IMR-90 (cell line): ENCODE measurements at regions not wholly inside any gene's neighbourhood (a gene's known extent, or its start where the extent isn't known, plus 50 kb on each side); places are given as distances from the start of the nearest gene placed in this dataset.

ENCODE experiments used
- ATAC-seq: fragments of 200-7000 bp; cut with Tn5 transposase; 2 replicates; pipeline ENCODE4 v1.9.1; 2020; ENCODE audit warnings: low read depth, mild to moderate bottlenecking, moderate library complexity
- BruUV-seq: library from RNA; stranded (reverse); fragments of 400-500 nt; replicated peaks from 2 replicates; lab custom pipeline; 2021; lab: Mats Ljungman, UMichigan
- CTCF ChIA-PET: fragments of 300-600 bp; formaldehyde crosslinking; extraction: SDS; loops from one replicate; lab custom pipeline; 2021; ENCODE audit warnings: antibody characterized with exemption; lab: Yijun Ruan, JAX
- POLR2A ChIA-PET: fragments of 300-600 bp; sonication (Branson Sonifier 250); formaldehyde crosslinking; loops from one replicate; lab custom pipeline; 2022; ENCODE audit warnings: antibody characterized with exemption; ENCODE audit not compliant: unreplicated experiment; lab: Charles Lee
- DNase-seq: peaks from one replicate; pipeline ENCODE4 v3.0.0; 2013
- H2AFZ ChIP-seq: replicated peaks from 2 replicates; pipeline ENCODE3; 2013; ENCODE audit warnings: low read length, mild to moderate bottlenecking; ENCODE audit not compliant: poor library complexity
- H2AK5ac ChIP-seq: 2 replicates; pipeline ENCODE4 v1.6.1; 2013; ENCODE audit warnings: low read depth, low read length, inconsistent platforms
- H2AK9ac ChIP-seq: replicated peaks from 2 replicates; pipeline ENCODE3; 2013; ENCODE audit warnings: mild to moderate bottlenecking, low read depth, low read length, moderate library complexity; ENCODE audit not compliant: poor library complexity
- H2BK120ac ChIP-seq: 2 replicates; pipeline ENCODE4 v1.6.1; 2013; ENCODE audit warnings: low read depth, low read length, inconsistent platforms
- H2BK15ac ChIP-seq: 3 replicates; pipeline ENCODE4 v1.6.1; 2013; ENCODE audit warnings: low read depth, low read length, inconsistent platforms
- H2BK20ac ChIP-seq: 2 replicates; pipeline ENCODE4 v1.6.1; 2013; ENCODE audit warnings: low read depth, mild to moderate bottlenecking, inconsistent platforms, low read length, moderate library complexity
- H2BK5ac ChIP-seq: 2 replicates; pipeline ENCODE4 v1.6.1; 2013; ENCODE audit warnings: mild to moderate bottlenecking, low read depth, low read length, inconsistent platforms; ENCODE audit not compliant: poor library complexity, severe bottlenecking
- H3K14ac ChIP-seq: replicated peaks from 2 replicates; pipeline ENCODE4 v1.6.1; 2013; ENCODE audit warnings: low read depth, low read length, inconsistent platforms
- H3K18ac ChIP-seq: 2 replicates; pipeline ENCODE4 v1.6.1; 2013; ENCODE audit warnings: low read depth, low read length, control low read depth
- H3K23ac ChIP-seq: 2 replicates; pipeline ENCODE4 v1.6.1; 2013; ENCODE audit warnings: low read depth, low read length, inconsistent platforms
- H3K27ac ChIP-seq: 2 replicates; pipeline ENCODE4 v1.5.1; 2013; ENCODE audit warnings: mild to moderate bottlenecking, control low read depth, low read length; ENCODE audit not compliant: insufficient read depth
- H3K27me3 ChIP-seq: 2 replicates; pipeline ENCODE4 v1.6.1; 2013; ENCODE audit warnings: low read length; ENCODE audit not compliant: control insufficient read depth, insufficient read depth
- H3K36me3 ChIP-seq: 2 replicates; pipeline ENCODE4 v1.6.1; 2013; ENCODE audit warnings: low read length, mixed read lengths; ENCODE audit not compliant: control insufficient read depth, insufficient read depth
- H3K4ac ChIP-seq: 2 replicates; pipeline ENCODE4 v1.6.1; 2013; ENCODE audit warnings: low read depth, low read length, inconsistent platforms
- H3K4me1 ChIP-seq: 2 replicates; pipeline ENCODE4 v1.6.1; 2013; ENCODE audit warnings: low read length, mixed read lengths; ENCODE audit not compliant: control insufficient read depth, insufficient read depth
- H3K4me2 ChIP-seq: 2 replicates; pipeline ENCODE4 v1.6.1; 2013; ENCODE audit warnings: low read depth, mild to moderate bottlenecking, control low read depth, low read length, moderate library complexity
- H3K4me3 ChIP-seq: 2 replicates; pipeline ENCODE4 v1.5.1; 2013; ENCODE audit warnings: low read depth, mild to moderate bottlenecking, control low read depth, low read length, moderate library complexity; ENCODE audit not compliant: insufficient read depth
- H3K56ac ChIP-seq: 2 replicates; pipeline ENCODE4 v1.6.1; 2013; ENCODE audit warnings: low read length, inconsistent platforms; ENCODE audit not compliant: insufficient read depth; ENCODE audit errors: extremely low read depth
- H3K79me1 ChIP-seq, 2 experiments: 2 replicates each; pipeline ENCODE4 v1.6.1; 2013; ENCODE audit warnings: low read length in 2 of 2, inconsistent platforms in 1 of 2, low read depth in 1 of 2
- H3K9ac ChIP-seq: 2 replicates; pipeline ENCODE4 v1.6.1; 2013; ENCODE audit warnings: low read depth, low read length, control low read depth
- H3K9me1 ChIP-seq: 2 replicates; pipeline ENCODE4 v1.6.1; 2013; ENCODE audit warnings: low read length, inconsistent platforms; ENCODE audit not compliant: insufficient read depth
- H3K9me3 ChIP-seq: 2 replicates; pipeline ENCODE4 v1.6.1; 2013; ENCODE audit warnings: low read length; ENCODE audit not compliant: control insufficient read depth, insufficient read depth
- H4K20me1 ChIP-seq: 2 replicates; pipeline ENCODE4 v1.6.1; 2013; ENCODE audit warnings: low read length, inconsistent platforms; ENCODE audit not compliant: insufficient read depth
- H4K5ac ChIP-seq: 2 replicates; pipeline ENCODE4 v1.6.1; 2013; ENCODE audit warnings: mild to moderate bottlenecking, low read depth, low read length, control low read depth
- H4K8ac ChIP-seq, 2 experiments: 2 replicates each; pipeline ENCODE4 v1.6.1; 2013; ENCODE audit warnings: low read depth in 2 of 2, low read length in 2 of 2, control low read depth in 1 of 2, inconsistent platforms in 1 of 2
- H4K91ac ChIP-seq: 2 replicates; pipeline ENCODE4 v1.6.1; 2013; ENCODE audit warnings: low read depth, low read length, inconsistent platforms; ENCODE audit not compliant: insufficient read depth
- BHLHE40 ChIP-seq: fragments of 150-350 bp; IDR thresholded peaks from 2 replicates; pipeline ENCODE4 v1.6.1; 2016; ENCODE audit warnings: mild to moderate bottlenecking, low read depth, low read length
- CEBPB ChIP-seq: IDR thresholded peaks from 2 replicates; pipeline ENCODE4 v1.6.1; 2012; ENCODE audit warnings: low read depth, low read length, improper control_type of control experiment
- CHD1 ChIP-seq: IDR thresholded peaks from 2 replicates; pipeline ENCODE4 v1.6.1; 2012; ENCODE audit warnings: low read depth, low read length, improper control_type of control experiment
- CTCF ChIP-seq: conservative IDR thresholded peaks from 2 replicates; pipeline ENCODE4 v1.5.1; 2012; ENCODE audit warnings: mild to moderate bottlenecking, low read depth, low read length, improper control_type of control experiment
- ELK1 ChIP-seq: fragments of 150-350 bp; IDR thresholded peaks from 2 replicates; pipeline ENCODE4 v1.6.1; 2016; ENCODE audit warnings: low read depth, mild to moderate bottlenecking, low read length, moderate library complexity, borderline replicate concordance
- FOS ChIP-seq: fragments of 150-350 bp; IDR thresholded peaks from 2 replicates; pipeline ENCODE4 v1.6.1; 2016; ENCODE audit warnings: low read depth, low read length
- MAFK ChIP-seq: IDR thresholded peaks from 2 replicates; pipeline ENCODE4 v1.6.1; 2012; ENCODE audit warnings: low read depth, low read length, improper control_type of control experiment
- MXI1 ChIP-seq: IDR thresholded peaks from 2 replicates; pipeline ENCODE4 v1.6.1; 2012; ENCODE audit warnings: low read depth, mild to moderate bottlenecking, low read length, moderate library complexity, borderline replicate concordance
- NFE2L2 ChIP-seq: fragments of 150-350 bp; IDR thresholded peaks from 2 replicates; pipeline ENCODE4 v1.6.1; 2016; ENCODE audit warnings: low read depth, mild to moderate bottlenecking, low read length
- POLR2A ChIP-seq: IDR thresholded peaks from 2 replicates; pipeline ENCODE4 v1.6.1; 2012; ENCODE audit warnings: mild to moderate bottlenecking, low read depth, low read length
- RAD21 ChIP-seq: IDR thresholded peaks from 2 replicates; pipeline ENCODE4 v1.6.1; 2012; ENCODE audit warnings: low read length, improper control_type of control experiment
- RCOR1 ChIP-seq: IDR thresholded peaks from 2 replicates; pipeline ENCODE4 v1.6.1; 2012; ENCODE audit warnings: mild to moderate bottlenecking, low read length, improper control_type of control experiment; ENCODE audit not compliant: insufficient replicate concordance
- WGBS, 2 experiments: methylation state at CpG; one replicate each; pipeline versions ENCODE4 v1.1.5 to v1.1.7; 2013; ENCODE audit warnings: missing lambda C conversion rate in 2 of 2; ENCODE audit not compliant: insufficient read length in 1 of 2; ENCODE audit errors: extremely low coverage in 2 of 2; 5-methylcytosine and 5-hydroxymethylcytosine counted together
- dilution Hi-C: fragments of 300-500 bp; cut with HindIII; formaldehyde crosslinking; loops from one replicate; pipeline ENCODE4 v1.14.3; 2018; ENCODE audit warnings: low sequenced_read_pairs; ENCODE audit not compliant: unreplicated experiment
- in situ Hi-C: fragments of 300-500 bp; cut with MboI; formaldehyde crosslinking; loops from 3 replicates; pipeline ENCODE4 v1.14.3; 2019; ENCODE audit warnings: low sequenced_read_pairs, inconsistent platforms, mixed read lengths
- intact Hi-C: fragments of 100-400 bp; cut with micrococcal nuclease; formaldehyde crosslinking; loops from 2 replicates; pipeline ENCODE4 v1.10.0; 2022
- TF ChIP-seq, protein P1 (sequence below): fragments of 150-350 bp; IDR thresholded peaks from 2 replicates; pipeline ENCODE4 v1.6.1; 2017; ENCODE audit warnings: mild to moderate bottlenecking, antibody characterized with exemption, low read length, low read depth

- Histone ChIP-seq H2AK5ac (no peak overlapping the region; the same call in 1 of the 2 replicates), H3K36me3 (no peaks in the 10 kb centered on the region), H4K91ac (no peak overlapping the region; the same call in 1 of the 2 replicates), H3K9me3 (peaks cover 2% of the 10 kb centered on the region), H4K20me1 (no peaks in the 10 kb centered on the region), H3K23ac (no peak overlapping the region), H3K9me1 (no peaks in the 10 kb centered on the region), H2AFZ (no peak overlapping the region), H4K5ac (no peak overlapping the region), H3K4ac (no peak overlapping the region), H3K18ac (no peak overlapping the region), H2BK20ac (no peak overlapping the region), H3K14ac (no peak overlapping the region), H3K4me2 (no peak overlapping the region), H3K4me3 (no peak overlapping the region), H2BK5ac (no peak overlapping the region), H3K9ac (no peak overlapping the region), H2BK120ac (no peak overlapping the region), H2AK9ac (no peak overlapping the region), H3K4me1 (no peaks in the 10 kb centered on the region), H3K27me3 (peaks cover 69% of the 10 kb centered on the region), H3K27ac (no peak overlapping the region), H2BK15ac (no peak overlapping the region), H3K79me1 (no peaks in the 10 kb centered on the region), H3K56ac (no peak overlapping the region), H4K8ac (no peak overlapping the region)
- CTCF ChIA-PET: no interaction called here
- POLR2A ChIA-PET: no interaction called here
- ATAC-seq: no peak
- dilution Hi-C loops: no loop called here
- TF ChIP-seq CTCF (no peak), POLR2A (no peak), ELK1 (no peak), CHD1 (no peak), NFE2L2 (no peak), MAFK (no peak), CEBPB (no peak), RAD21 (no peak), BHLHE40 (no peak), MXI1 (no peak), FOS (no peak), RCOR1 (no peak)
- TF ChIP-seq, protein P1, sequence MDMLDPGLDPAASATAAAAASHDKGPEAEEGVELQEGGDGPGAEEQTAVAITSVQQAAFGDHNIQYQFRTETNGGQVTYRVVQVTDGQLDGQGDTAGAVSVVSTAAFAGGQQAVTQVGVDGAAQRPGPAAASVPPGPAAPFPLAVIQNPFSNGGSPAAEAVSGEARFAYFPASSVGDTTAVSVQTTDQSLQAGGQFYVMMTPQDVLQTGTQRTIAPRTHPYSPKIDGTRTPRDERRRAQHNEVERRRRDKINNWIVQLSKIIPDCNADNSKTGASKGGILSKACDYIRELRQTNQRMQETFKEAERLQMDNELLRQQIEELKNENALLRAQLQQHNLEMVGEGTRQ: no peak
- WGBS, 2 experiments: 42% methylated on average over 4 of the region's 16 CpGs; no CpG with 5 or more reads in 1 of the 2 experiments
- no TSS peak for BruUV-seq
- in situ Hi-C loops: no loop called here
- intact Hi-C loops: no loop called here
- DNase-seq: no peak
These were observed 180.2 kb downstream of the INHBB start for GRCh38 chr2:120526047-120526562.
